GM12878 (cell line): ENCODE measurements at regions not wholly inside any gene's neighbourhood (a gene's known extent, or its start where the extent isn't known, plus 50 kb on each side); places are given as distances from the start of the nearest gene placed in this dataset.

Source experiments
- ATAC-seq: fragments of 200-7000 bp; cut with Tn5 transposase; 3 replicates; pipeline ENCODE4 v1.9.1; 2020; ENCODE audit warnings: mild to moderate bottlenecking, moderate library complexity
- BruUV-seq: library from RNA; stranded (reverse); fragments of 400-500 nt; replicated peaks from 2 replicates; lab custom pipeline; 2021; lab: Mats Ljungman, UMichigan
- CTCF ChIA-PET: fragments of 300-600 bp; sonication (Branson Sonifier 250); formaldehyde crosslinking; extraction: SDS; loops from one replicate; lab custom pipeline; 2021; ENCODE audit warnings: inconsistent platforms; lab: Yijun Ruan, JAX
- POLR2A ChIA-PET: fragments of 350-600 bp; formaldehyde crosslinking; extraction: SDS; loops from one replicate; lab custom pipeline; 2021; ENCODE audit warnings: inconsistent platforms; lab: Charles Lee
- RAD21 ChIA-PET: fragments of 300-600 bp; sonication (Branson Sonifier 250); formaldehyde crosslinking; loops from one replicate; lab custom pipeline; 2023; ENCODE audit warnings: antibody characterized with exemption; ENCODE audit not compliant: unreplicated experiment; lab: Charles Lee
- SMC1A ChIA-PET: fragments of 300-600 bp; sonication (Branson Sonifier 250); formaldehyde crosslinking; loops from one replicate; lab custom pipeline; 2023; ENCODE audit not compliant: unreplicated experiment, uncharacterized antibody; lab: Charles Lee
- DNase-seq: peaks from one replicate; pipeline ENCODE4 v3.0.0-alpha.2; 2011; ENCODE audit warnings: low read depth, low spot score
- FAIRE-seq: peaks from 3 replicates; lab custom pipeline; 2011; peaks lifted over from hg19 to GRCh38; lab: Jason Lieb, UNC
- H2AFZ ChIP-seq: 2 replicates; pipeline ENCODE4 v1.6.0; 2011; ENCODE audit warnings: low read depth, low read length, control low read depth; ENCODE audit not compliant: control insufficient read depth
- H3K27ac ChIP-seq: 2 replicates; pipeline ENCODE4 v1.5.1; 2011; ENCODE audit warnings: control low read depth; ENCODE audit not compliant: control insufficient read depth, insufficient read depth
- H3K27me3 ChIP-seq, 2 experiments: replicated peaks in 1 of 2; 2 replicates each; pipeline versions ENCODE4 v1.6.0 to v1.6.1; 2011; ENCODE audit warnings: low read length in 1 of 2; ENCODE audit not compliant: control insufficient read depth in 2 of 2, insufficient read depth in 2 of 2
- H3K36me3 ChIP-seq, 2 experiments: 2 replicates each; pipeline ENCODE4 v1.5.1; 2011; ENCODE audit warnings: low read length in 1 of 2; ENCODE audit not compliant: control insufficient read depth in 2 of 2, insufficient read depth in 2 of 2
- H3K4me1 ChIP-seq: 2 replicates; pipeline ENCODE4 v1.6.1; 2011; ENCODE audit warnings: mild to moderate bottlenecking, low read length, moderate library complexity, mixed read lengths; ENCODE audit not compliant: control insufficient read depth, insufficient read depth
- H3K4me2 ChIP-seq: 2 replicates; pipeline ENCODE4 v1.6.0; 2011; ENCODE audit warnings: control low read depth; ENCODE audit not compliant: control insufficient read depth, insufficient read depth
- H3K4me3 ChIP-seq: fragments of 200-600 bp; sonication (generic); 2 replicates; pipeline ENCODE4 v1.5.1; 2016
- H3K79me2 ChIP-seq: 2 replicates; pipeline ENCODE4 v1.6.0; 2011; ENCODE audit warnings: low read length; ENCODE audit not compliant: control insufficient read depth, insufficient read depth
- H3K9ac ChIP-seq: 2 replicates; pipeline ENCODE4 v1.8.0; 2011; ENCODE audit warnings: low read length, control low read depth, mixed read lengths; ENCODE audit not compliant: control insufficient read depth, insufficient read depth
- H3K9me3 ChIP-seq: replicated peaks from 3 replicates; pipeline ENCODE4 v1.5.1; 2011; ENCODE audit warnings: mild to moderate bottlenecking, low read length; ENCODE audit not compliant: control insufficient read depth, insufficient read depth
- H4K20me1 ChIP-seq: 2 replicates; pipeline ENCODE4 v1.6.0; 2011; ENCODE audit not compliant: control insufficient read depth, insufficient read depth
- CBX5 ChIP-seq: sonication (generic); IDR thresholded peaks from 2 replicates; pipeline ENCODE4 v1.6.1; 2016; ENCODE audit warnings: low read depth, moderate library complexity, mild to moderate bottlenecking, inconsistent platforms
- CHD1 ChIP-seq: IDR thresholded peaks from 2 replicates; pipeline ENCODE4 v1.6.1; 2012; ENCODE audit warnings: low read depth, low read length, improper control_type of control experiment
- MEF2B ChIP-seq: fragments of 450-650 bp; IDR thresholded peaks from 2 replicates; pipeline ENCODE4 v1.6.1; 2018; ENCODE audit warnings: mild to moderate bottlenecking, moderate library complexity; ENCODE audit not compliant: partially characterized antibody, poor library complexity, severe bottlenecking
- SMAD5 ChIP-seq: IDR thresholded peaks from 2 replicates; pipeline ENCODE4 v1.6.1; 2016; ENCODE audit warnings: antibody characterized with exemption, low read depth
- SUZ12 ChIP-seq: fragments of 200-600 bp; sonication (generic); IDR thresholded peaks from one replicate; pipeline ENCODE4 v1.6.1; 2018; ENCODE audit warnings: antibody characterized with exemption, mild to moderate bottlenecking; ENCODE audit not compliant: unreplicated experiment
- TCF3 ChIP-seq: IDR thresholded peaks from 2 replicates; pipeline ENCODE4 v1.6.1; 2012; ENCODE audit warnings: low read depth, mild to moderate bottlenecking, low read length, borderline replicate concordance; ENCODE audit not compliant: insufficient read depth
- USF2 ChIP-seq: IDR thresholded peaks from 2 replicates; pipeline ENCODE4 v1.6.1; 2011; ENCODE audit warnings: low read depth, low read length, improper control_type of control experiment, borderline replicate concordance
- WGBS: methylation state at CpG from one replicate; pipeline ENCODE4 v1.1.6; 2016; ENCODE audit warnings: low lambda C conversion rate; ENCODE audit not compliant: insufficient replicate concordance, insufficient coverage; ENCODE audit errors: missing lambda C conversion rate; 5-methylcytosine and 5-hydroxymethylcytosine counted together
- in situ Hi-C: fragments of 300-500 bp; cut with MboI; formaldehyde crosslinking; loops from 9 replicates; pipeline ENCODE4 v1.14.3; 2018; ENCODE audit warnings: mixed read lengths
- intact Hi-C: fragments of 100-400 bp; cut with micrococcal nuclease; formaldehyde crosslinking; loops from one replicate; pipeline ENCODE4 v1.14.2; 2022; ENCODE audit not compliant: unreplicated experiment
- TF ChIP-seq, protein P1 (sequence below): IDR thresholded peaks from 2 replicates; pipeline ENCODE4 v1.6.1; 2012; ENCODE audit warnings: low read depth, low read length, improper control_type of control experiment

DNA sequence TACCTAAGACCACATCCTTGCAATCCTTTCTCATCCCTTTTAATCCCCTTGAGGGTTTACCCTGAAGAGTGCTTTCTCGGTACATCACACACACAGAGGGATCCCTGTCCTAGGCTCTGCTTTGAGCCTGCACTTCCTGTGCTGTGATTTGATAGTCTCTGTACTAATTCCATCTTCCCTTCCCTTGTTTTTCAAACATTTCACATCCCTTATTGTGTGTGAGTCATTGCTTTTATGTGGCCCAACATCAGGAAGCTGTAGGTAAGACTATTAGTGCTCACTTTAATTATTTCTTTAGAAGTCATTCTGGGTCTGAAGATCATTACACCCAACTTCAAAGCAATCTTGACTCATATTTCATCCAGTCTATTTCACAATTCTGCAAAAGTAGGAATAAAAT is 57.2 kb upstream of the ANKEF1 start:
- in situ Hi-C loops (loop anchor here (5.0 to 25.0 kb wide), 2 partner anchors 450 to 1560 kb away; no protein-coding TSS in a partner anchor), intact Hi-C loops (loop anchor here (1.0 to 10.0 kb wide), 8 partner anchors 113 to 1567 kb away; no protein-coding TSS in a partner anchor)
- Histone ChIP-seq H2AFZ (no peak overlapping the region), H3K27ac (no peak overlapping the region), H3K4me1 (no peaks in the 10 kb centered on the region), H4K20me1 (no peaks in the 10 kb centered on the region), H3K79me2 (no peaks in the 10 kb centered on the region), H3K27me3 (no peaks in the 10 kb centered on the region; a peak in 1 of 4 replicates), H3K36me3 (no peaks in the 10 kb centered on the region), H3K9me3 (no peaks in the 10 kb centered on the region), H3K4me3 (no peak overlapping the region), H3K4me2 (no peak overlapping the region), H3K9ac (no peak overlapping the region)
- RAD21 ChIA-PET = interaction anchor here (0.7 to 4.1 kb wide), 15 partner anchors 8 to 693 kb away, joined by 3 to 17 read pairs (median 4); no protein-coding TSS in a partner anchor
- DNase-seq (no peak), ATAC-seq (no peak), FAIRE-seq (no peak)
- no TSS peak for BruUV-seq
- POLR2A ChIA-PET = no interaction called here
- TF ChIP-seq CBX5 = no peak
- TF ChIP-seq MEF2B = no peak
- TF ChIP-seq USF2 = no peak
- no peak for TF ChIP-seq CHD1
- no peak for TF ChIP-seq TCF3
- TF ChIP-seq SUZ12 = no peak
- TF ChIP-seq, protein P1, sequence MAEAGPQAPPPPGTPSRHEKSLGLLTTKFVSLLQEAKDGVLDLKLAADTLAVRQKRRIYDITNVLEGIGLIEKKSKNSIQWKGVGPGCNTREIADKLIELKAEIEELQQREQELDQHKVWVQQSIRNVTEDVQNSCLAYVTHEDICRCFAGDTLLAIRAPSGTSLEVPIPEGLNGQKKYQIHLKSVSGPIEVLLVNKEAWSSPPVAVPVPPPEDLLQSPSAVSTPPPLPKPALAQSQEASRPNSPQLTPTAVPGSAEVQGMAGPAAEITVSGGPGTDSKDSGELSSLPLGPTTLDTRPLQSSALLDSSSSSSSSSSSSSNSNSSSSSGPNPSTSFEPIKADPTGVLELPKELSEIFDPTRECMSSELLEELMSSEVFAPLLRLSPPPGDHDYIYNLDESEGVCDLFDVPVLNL = no peak
- no peak for TF ChIP-seq SMAD5
- CTCF ChIA-PET = interaction anchor here (0.6 to 6.2 kb wide), 37 partner anchors 8 to 1566 kb away, joined by 3 to 73 read pairs (median 4); no protein-coding TSS in a partner anchor
- WGBS = 0% methylated on average over 1 of the region's 1 CpG
- SMC1A ChIA-PET = interaction anchor here (0.8 to 6.4 kb wide), 16 partner anchors 16 to 1571 kb away, joined by 3 to 58 read pairs (median 4); no protein-coding TSS in a partner anchor
